ENCODE measurements at regions not wholly inside any gene's neighbourhood (a gene's known extent, or its start where the extent isn't known, plus 50 kb on each side); places are given as distances from the start of the nearest gene placed in this dataset.
"Not testable (repeated sequence)": the region's sequence is repeated elsewhere in the genome, so short reads cannot be mapped to it uniquely, and the experiment has no call there.

- DNase-seq (ENCODE audit: low spot score) = no peak
Measured at GRCh38 chr2:4047961-4048891, 344.9 kb downstream of the DCDC2C start.

- no peak for DNase-seq (ENCODE audit: low spot score)
Measured at GRCh38 chr2:4049463-4049862, 346.1 kb downstream of the DCDC2C start.

GRCh38 chr2:4053769-4054493 lies 350.6 kb downstream of the DCDC2C start:
- no peak for DNase-seq (ENCODE audit: low spot score)

GRCh38 chr2:4066217-4066616 lies 362.8 kb downstream of the DCDC2C start:
- DNase-seq (ENCODE audit: low spot score) = no peak

GRCh38 chr2:4073026-4073569 lies 369.7 kb downstream of the DCDC2C start:
- no peak for DNase-seq (ENCODE audit: low spot score)

- DNase-seq (ENCODE audit: low spot score) = no peak
Measured at GRCh38 chr2:4077017-4077416, 373.6 kb downstream of the DCDC2C start.

GRCh38 chr2:4085186-4085585 lies 381.8 kb downstream of the DCDC2C start:
- no peak for DNase-seq (ENCODE audit: low spot score)

GRCh38 chr2:4090668-4091630 lies 387.6 kb downstream of the DCDC2C start:
- no peak for DNase-seq (ENCODE audit: low spot score)

GRCh38 chr2:4091869-4092268 lies 388.5 kb downstream of the DCDC2C start:
- DNase-seq (ENCODE audit: low spot score) = no peak

GRCh38 chr2:4094743-4095142 lies 391.4 kb downstream of the DCDC2C start:
- DNase-seq (ENCODE audit: low spot score) = no peak

- DNase-seq (ENCODE audit: low spot score) = no peak
Measured at GRCh38 chr2:4096978-4097766, 393.8 kb downstream of the DCDC2C start.

- no peak for DNase-seq (ENCODE audit: low spot score)
Measured at GRCh38 chr2:4098137-4098536, 394.8 kb downstream of the DCDC2C start.

- no peak for DNase-seq (ENCODE audit: low spot score)
Measured at GRCh38 chr2:4101936-4102335, 398.6 kb downstream of the DCDC2C start.

- no peak for DNase-seq (ENCODE audit: low spot score)
Measured at GRCh38 chr2:4107179-4107578, 403.8 kb downstream of the DCDC2C start.

- no peak for DNase-seq (ENCODE audit: low spot score)
Measured at GRCh38 chr2:4110273-4110672, 406.9 kb downstream of the DCDC2C start.

GRCh38 chr2:4115435-4115834 lies 412.1 kb downstream of the DCDC2C start:
- DNase-seq (ENCODE audit: low spot score) = not testable (repeated sequence)

GRCh38 chr2:4122726-4123125 lies 419.4 kb downstream of the DCDC2C start:
- DNase-seq (ENCODE audit: low spot score) = no peak

- no peak for DNase-seq (ENCODE audit: low spot score)
Measured at GRCh38 chr2:4130651-4131050, 427.3 kb downstream of the DCDC2C start.

- no peak for DNase-seq (ENCODE audit: low spot score)
Measured at GRCh38 chr2:4134551-4135550, 431.5 kb downstream of the DCDC2C start.

- no peak for DNase-seq (ENCODE audit: low spot score)
Measured at GRCh38 chr2:4135765-4136164, 432.4 kb downstream of the DCDC2C start.
